Smooth muscle cell of the brain vasculature (primary cell): ENCODE measurements at regions not wholly inside any gene's neighbourhood (a gene's known extent, or its start where the extent isn't known, plus 50 kb on each side); places are given as distances from the start of the nearest gene placed in this dataset.
A peak's percentile ranks its signal among the peaks of the same experiment; 100 is the strongest.

Source experiments
- DNase-seq: peaks from one replicate; pipeline ENCODE4 v3.0.0-alpha.2; 2012; ENCODE audit warnings: low read depth, low spot score

DNA sequence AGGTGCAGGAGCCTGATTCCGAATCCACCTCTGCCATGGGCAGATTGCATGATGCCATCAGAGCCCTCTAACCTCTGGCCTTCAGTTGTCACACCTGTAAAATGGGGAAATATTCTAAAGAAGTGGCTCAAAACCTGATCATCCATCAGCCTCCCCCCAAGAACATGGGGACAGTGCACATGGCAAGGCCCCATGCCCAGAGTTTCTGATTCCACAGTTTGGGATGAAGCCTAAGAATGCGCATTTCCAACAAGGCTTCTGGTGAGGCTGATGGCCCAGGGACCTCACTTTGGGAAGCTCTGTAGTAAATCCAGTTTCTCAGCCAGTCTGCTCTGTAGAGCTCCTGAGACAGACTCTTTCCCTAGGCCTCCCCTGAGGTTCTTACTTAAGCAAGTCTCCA is 119.9 kb upstream of the CD93 start:
- DNase-seq: no peak

DNA sequence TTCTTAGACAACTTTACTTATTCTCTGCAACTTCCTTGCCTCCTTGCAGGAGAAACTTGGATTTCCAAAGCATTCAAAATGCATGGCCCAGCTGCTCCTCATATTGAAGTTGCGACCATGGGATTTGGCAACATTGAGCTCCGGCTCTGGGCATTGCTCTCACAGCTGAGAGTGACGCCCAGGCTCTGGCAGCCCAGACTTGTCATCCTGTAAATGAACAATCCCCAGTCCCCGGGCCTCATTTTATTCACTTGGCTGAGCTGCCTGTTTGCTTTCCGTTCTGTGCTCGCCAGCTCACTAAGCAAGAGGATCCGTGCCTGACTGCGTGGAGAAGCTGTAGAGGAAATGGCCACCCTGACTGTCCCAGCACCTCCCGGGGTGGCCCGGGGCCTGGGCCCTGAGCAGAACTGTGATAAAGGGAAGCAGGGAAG is 119.5 kb upstream of the CD93 start:
- no peak for DNase-seq

DNA sequence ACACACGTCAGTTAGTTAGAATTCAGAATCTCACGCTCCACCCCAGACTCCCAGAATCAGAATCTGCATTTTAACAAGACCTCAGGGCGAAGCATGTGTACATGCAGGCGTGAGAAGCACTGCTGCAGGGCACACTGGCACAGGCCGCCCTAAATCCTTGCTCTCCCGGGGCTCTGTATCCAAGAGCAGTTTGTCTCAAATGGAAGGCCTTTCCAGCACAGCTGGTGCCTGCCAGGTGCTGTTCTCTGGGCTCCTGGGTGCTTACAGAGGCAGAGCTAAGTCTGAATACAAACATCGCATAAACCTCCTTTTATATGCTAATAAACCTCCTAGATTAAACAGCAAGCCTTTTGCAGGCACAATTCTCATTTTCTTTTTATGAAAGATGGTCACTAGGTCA is 119.1 kb upstream of the CD93 start:
- DNase-seq: no peak

DNA sequence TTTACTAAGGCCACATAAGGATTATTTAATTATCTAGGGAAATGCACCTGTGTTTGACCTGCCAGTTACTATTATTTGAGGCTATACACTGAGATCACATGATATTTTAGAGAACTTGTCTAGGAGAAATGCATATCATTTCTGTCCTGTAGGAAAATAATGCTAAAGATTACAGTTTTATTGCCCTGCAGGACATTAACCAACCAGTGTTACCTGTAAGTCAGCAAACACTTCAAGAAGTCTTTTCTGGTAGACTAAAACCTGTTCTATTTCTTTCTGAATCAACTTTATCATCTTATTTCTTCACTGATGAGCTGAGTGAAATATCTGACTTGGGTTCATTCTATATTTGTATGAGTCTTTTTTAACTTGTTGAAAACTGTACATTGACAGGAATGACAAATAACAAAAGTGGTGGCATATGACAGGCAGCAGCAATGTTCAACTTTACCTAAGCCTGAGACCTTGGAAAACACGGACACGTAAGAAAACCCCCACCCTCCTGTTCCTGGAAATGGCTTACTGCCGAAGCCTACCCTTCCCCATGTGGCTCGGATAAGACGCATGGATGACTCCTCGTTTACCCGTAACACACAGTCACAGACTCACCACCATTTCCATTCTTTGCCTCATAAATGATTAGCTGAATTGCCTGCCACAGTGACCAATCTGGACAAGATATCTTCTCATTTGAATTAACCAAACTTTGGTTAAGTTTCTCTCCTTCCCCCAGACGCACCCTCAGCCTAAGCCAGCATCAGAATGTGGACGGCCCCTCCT is 118.0 kb upstream of the CD93 start:
- DNase-seq: no peak

DNA sequence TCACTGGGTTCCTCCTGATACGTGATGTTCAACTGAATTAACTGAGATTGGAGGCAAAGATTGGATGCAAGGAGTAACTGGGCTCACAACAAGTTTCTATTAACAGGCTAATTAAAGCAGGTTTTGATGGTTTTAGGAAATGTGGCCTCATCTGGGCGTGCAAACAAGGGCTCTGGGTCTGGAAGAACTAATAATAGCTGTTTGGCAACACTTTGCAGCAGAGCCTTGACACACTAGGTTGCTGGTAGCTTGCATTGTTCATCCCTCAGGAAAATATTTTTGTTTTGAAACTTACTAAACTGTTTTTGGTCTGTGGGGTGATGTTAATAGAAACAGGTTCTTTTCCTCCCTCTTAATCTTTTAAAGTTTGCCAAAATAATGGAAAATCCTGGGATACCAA is 117.2 kb upstream of the CD93 start:
- DNase-seq: no peak

DNA sequence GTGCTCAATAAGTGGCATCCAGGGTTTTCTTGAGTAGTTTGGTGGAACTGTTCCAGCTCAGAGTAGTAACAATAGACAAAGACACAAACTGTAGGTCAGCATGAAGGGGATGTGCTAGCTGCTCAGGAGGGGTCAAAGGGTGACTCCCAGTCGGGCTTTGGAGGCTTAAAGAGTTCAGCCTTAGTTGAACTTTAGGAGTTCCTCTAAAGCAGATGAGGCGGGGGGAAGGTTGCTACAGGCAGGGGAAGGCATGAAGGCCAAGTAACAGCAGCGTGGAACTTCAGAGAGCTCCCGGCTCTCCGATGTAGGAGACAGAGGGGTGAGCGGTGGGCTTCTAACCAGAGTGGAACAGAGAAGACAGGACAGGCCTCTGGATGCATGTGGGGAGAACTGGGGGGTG is 115.5 kb upstream of the CD93 start:
- no peak for DNase-seq

DNA sequence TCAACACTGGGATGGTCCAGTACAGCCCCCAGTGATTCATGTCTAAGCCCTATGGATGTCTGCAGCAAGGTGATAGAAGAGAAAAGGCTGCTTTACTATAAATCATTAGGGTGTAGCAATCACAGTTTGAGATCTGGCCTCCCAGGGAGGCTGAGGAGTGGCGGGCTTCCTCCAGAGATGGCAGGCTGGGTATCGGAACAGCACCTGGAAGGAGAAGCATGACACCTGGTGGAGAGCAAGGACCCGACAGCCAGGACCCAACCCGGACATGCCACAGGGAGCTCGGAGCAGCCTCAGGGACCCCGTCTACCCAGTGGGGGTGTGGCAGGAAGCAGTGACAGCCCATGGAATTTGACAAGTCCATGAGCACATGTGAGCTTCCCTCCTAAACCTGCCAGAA is 114.8 kb upstream of the CD93 start:
- no peak for DNase-seq

DNA sequence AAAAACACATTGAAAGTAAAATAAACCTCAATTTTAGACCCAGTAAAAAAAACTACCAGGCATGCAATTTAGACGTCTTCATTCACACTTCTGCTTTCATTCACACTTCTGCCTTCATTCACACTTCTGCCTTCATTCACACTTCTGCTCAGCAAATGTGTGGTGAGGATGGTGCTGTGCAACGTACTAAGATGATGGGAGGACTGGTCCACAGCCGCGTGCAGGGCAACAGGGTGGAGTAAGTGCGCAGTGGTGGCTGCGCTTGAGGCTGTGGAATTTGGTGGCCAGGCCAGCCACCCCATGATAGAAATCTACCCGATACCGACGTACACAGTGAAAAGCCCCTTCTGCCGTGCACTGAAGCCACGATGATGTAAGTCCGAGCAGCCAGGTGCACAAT is 114.3 kb upstream of the CD93 start:
- DNase-seq: no peak

DNA sequence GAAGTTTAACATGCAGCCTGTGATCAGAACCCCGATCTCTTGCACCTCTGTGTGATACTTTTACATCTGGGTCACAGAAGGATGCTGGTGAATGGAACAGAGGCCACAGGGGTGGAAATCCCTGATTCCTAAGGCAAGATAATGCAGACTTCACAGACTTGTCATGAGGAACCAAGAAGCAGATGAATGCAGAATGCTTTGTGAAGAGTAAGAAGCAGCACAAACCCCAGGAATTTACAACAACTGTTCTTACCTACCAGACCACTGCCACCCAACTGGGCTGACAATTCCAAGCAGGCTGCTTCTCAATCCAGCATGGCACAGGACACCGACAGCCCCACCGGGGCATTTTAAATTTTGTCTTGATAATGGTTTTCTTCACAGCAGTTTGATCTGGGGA is 113.2 kb upstream of the CD93 start:
- no peak for DNase-seq

DNA sequence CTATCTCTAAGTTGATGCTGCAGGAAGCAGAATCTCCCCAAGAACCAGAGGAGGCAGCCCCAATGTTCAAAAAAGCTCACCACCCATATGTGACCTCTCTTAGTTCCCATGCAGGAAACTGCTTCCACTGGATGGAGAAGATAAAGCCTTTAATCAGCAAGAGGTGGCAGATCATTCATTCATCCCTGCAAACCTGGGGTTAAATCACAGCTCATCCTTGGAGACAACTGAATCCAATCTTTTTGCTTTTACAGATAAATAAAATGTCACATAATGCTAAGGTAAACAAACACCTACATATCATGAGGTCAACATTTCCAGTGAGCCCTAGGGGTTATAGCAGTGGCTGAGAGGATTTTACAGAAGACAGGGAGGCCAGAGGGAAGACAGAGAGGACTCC is 112.7 kb upstream of the CD93 start:
- DNase-seq: no peak

DNA sequence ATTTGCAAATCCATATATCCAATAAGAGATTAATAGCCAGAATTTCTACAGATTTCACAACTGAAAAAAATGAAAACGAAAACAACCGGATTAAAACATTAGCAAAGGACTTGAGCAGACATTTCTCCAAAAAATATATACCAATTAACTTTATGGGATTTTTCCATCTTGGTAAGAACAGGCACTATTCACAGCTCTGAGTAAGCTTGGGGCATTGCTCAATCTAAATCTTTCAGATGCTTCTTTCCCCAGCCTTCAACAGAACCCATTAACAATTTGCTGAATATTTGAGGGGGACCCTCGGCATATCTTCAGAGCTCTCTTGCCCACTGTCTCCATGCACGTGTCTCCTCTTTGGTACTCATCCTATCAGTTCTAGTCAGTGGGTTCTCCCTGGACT is 111.7 kb upstream of the CD93 start:
- no peak for DNase-seq

DNA sequence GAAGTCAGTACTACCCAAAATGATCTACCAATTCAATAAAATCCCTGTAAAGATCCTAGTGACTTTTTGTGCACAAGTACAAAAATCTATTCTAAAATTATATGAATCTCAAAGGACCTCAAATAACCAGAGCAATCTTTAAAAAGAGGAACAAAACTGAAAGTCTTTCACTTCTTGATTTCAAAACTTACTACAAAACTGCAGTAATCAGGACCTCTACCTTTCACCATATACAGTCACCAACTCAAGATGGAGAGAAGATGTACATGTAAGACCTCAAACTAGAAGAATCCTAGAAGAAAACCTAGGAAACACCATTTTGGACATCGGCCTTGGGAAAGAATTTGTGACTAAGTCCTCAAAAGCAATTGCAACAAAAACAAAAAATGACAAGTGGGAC is 109.5 kb upstream of the CD93 start:
- no peak for DNase-seq

DNA sequence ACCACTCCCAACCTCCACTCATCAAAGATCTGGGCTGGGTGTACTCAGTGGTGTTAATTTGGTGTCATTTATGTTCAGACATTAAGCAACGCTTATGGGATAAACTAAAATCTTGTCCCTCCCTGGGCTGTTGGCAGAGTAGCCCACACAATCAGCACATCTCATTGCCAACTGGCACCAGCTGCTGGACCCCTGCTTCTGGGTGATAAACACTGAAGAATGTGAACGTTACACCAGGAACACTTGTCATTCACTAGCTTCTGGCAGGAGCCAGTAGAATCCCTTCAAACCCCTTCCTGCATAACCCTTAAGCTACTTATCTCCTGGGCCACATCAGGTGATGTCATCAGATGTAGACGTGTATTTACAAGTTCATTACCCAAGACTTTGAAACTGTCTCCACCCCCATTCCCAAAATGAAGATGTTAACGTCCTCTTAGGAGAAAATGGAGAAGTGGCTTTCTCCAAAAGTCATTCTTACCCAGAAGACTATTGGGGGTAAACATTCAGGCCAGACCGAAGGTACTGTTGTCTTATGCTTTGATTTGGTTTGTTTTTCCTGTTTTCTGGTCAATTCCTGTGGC is 107.8 kb upstream of the CD93 start:
- DNase-seq: no peak

DNA sequence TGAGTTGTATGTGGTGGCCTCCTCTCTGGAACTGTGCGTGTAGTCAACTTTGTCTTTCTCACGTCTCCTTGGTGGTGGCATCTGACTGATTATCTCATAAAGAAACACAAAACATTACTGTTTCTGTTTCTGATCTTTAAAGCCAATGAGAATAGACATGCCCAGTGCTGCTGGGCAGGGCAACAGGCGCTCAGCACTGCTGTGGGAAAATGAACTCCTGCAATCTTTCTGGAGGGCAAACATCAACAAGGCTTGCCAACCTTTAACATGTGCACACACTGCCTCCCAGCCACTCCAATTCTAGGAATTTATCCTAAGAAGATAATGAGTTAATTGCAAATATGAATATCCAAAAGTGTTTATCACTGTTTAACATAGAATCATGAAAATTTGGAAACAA is 106.3 kb upstream of the CD93 start:
- DNase-seq: no peak

DNA sequence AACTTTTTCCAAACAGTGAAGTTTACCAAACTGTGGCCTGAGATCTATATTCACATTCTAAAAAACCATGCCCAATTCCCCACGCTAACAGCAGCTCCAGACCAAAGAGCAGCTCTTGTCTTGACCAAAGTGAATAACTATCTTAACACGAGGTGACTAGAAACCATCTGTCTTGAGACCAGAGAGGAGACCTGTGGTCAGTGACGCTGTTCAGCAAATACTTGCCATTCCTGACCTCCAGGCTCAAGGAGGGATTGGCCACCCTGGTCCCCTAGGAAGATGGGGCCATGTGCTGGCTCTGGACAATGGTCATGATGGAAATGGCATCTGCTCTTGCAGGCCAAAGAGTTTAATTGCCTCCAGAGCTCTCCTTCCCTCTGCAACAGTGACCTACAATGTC is 104.4 kb upstream of the CD93 start:
- no peak for DNase-seq

DNA sequence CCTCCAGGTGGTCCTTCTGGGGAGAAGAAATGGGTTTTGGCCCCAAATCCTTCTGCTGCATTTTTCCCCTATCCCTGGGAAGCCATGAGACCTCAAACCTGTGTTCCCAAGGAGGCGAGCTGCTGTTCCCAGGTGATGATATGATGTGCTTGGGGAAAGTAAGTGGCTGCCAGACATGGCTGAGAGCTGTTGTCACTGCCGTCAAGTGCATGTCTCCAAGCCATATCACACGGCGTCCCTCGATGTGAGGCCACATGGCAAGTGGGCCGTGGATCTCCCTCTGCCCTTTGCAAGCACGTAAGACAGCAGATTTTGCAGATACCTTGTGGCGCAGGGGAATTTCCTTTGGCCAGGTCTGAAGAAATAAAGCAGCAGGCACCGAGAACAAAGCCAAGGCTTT is 103.7 kb upstream of the CD93 start:
- no peak for DNase-seq

DNA sequence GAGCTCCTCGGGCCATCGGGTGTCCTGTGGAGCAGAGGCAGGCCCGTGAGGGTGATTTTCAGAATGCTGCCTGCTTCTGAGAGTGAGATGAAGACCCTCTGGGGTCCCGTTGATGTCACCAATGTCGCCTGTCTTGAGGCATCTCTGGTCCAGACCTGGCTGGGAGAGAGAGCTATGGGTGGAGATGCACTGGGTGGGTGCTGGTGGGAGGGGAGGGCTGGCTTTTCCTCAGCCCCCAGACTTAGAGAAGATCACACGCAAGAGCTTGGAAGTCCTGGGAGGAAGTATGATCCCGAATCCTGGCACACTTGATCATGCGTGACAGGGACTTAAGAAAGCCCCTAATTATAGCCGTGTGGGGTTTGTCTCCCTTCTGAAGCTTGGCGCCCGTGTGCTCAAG is 103.2 kb upstream of the CD93 start:
- DNase-seq: no peak

DNA sequence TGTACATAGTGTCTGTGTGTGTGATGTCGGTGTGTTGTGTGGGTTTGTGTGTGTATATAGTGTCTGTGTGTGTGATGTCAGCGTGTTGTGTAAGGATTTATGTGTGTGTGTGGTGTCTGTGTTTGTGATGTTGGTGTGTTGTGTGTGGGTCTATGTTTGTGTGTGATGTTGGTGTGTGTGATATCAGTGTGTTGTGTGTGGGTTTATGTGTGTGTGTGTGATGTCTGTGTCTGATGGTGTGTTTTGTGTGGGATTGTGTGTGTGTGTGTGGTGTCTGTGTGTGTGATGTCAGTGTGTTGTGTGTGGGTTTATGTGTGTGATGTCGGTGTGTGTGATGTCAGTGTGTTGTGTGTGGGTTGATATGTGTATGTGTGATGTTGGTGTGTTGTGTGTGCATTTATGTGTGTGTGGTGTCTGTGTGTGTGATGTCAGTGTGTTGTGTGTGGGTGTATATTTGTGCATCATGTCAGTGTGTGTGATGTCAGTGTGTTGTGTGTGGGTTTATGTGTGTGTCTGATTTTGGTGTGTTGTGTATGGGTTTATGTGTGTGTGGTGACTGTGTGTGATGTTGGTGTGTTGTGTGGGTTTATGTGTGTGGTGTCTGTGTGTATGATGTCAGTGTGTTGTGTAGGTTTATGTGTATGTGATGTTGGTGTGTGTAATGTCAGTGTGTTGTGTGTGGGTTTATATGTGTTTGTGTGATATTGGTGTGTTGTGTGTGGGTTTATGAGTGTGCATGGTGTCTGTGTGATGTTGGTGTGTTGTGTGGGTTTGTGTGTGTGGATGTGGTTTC is 102.4 kb upstream of the CD93 start:
- DNase-seq: no peak

DNA sequence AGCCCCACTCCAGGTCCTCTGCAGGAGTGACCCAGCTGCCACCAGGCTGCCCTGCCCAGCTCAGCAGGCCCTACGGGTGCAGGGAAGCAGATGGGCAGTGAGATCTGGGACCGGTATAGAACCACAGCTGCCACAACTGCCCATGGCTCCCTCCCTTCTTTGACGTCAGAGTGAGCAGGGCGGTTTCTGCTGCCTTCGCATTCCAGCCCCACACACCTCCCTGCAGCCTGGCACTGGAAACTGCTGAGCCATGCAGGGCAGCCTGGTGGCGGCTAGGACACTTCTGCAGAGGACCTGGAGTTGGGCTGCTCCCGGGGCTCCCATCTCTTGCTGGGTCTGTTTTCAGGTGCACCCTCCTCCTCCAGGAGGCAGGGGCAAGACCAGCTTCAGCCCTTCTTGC is 101.6 kb upstream of the CD93 start:
- DNase-seq: no peak

DNA sequence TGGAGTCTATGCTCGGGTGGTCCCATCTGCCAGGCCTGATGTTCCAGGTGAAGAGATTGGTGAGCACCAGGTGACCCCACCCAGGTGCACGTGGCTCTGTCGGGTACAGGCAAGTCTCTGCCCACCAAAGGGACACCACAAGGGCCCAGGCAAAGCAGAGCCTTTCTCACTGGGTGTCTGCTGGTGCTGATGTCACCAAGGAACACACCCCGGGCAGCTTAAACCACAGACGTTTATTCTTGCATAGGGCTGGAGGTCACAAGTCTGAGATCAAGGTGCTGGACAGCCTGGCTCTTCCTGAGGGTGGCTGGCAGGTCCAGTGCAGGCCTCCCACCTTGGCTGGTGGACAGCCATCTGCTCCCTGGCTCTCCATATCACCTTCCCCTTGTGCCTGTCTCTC is 100.7 kb upstream of the CD93 start:
- DNase-seq: no peak

DNA sequence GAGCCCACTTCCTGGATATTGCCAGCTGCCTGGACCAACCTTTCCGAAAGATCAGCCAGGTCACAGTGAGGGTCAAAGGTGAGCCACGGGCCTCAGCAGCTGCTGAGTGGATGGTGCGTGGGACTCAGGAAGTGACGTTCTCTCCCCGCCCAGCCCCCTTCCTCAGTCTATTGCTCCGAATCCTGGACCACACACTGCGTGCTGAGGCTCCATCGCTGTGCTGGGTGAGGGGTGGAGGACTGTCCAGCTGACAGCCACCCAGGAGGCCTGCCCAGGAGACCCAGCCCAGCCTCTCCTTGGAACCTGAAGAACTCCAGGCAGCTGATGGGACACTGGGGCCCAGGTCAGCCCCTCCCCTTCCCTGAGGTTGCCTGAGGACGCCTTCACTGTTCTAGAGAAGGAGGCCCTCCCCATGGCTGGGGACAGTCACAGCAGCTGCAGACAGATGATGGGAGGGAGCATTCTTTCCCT is 94.4 kb upstream of the CD93 start:
- no peak for DNase-seq

DNA sequence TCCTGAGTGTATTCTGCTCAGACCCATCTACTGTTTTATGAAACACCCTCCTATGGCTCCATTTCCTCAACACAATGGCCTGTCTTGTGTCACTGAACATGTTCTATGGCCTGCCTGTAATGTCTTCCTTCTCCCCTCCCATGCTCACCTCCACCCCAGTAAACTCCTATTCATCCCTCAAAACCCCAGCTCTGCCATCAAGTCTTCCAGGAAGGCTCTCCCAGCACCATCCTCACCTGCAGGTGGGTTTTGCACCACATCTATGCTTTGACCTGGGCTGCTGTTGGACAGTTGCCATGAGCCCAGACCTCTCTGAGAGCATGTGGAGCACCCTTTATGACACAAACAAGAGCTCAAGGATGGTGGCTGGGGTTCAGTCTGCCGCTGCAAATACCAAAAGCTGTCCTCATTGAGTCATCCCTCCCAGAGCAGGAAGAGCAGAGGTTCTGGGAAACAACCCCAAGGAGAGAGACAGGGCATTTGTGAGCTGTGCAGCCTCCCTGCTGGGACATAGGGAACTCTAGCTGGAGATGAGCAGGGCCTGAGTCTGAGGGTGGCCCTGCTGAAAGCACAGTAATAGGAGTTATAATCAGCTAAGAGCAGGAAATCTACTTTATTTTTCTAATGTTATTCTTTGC is 93.8 kb upstream of the CD93 start:
- DNase-seq: peak; percentile 86
